ENCODE measurements at regions not wholly inside any gene's neighbourhood (a gene's known extent, or its start where the extent isn't known, plus 50 kb on each side); places are given as distances from the start of the nearest gene placed in this dataset.

GRCh38 chr1:90612033-90612432 is 105.1 kb downstream of the BARHL2 start:
- TF ChIP-seq CTCF (IDR thresholded peaks at IDR 0.05; ENCODE audit: insufficient read depth, low read length, poor library complexity, severe bottlenecking) (no peak), EZH2phosphoT487 (conservative IDR thresholded peaks at IDR 0.05; ENCODE audit: low read length) (no peak)
- H2AFZ ChIP-seq (ENCODE audit: low read depth, low read length, severe bottlenecking), result no peak overlapping the region
- no peaks in the 10 kb centered on the region for H3K9me3 ChIP-seq (ENCODE audit: insufficient read depth, low read length)

GRCh38 chr1:90607736-90608135 is 109.4 kb downstream of the BARHL2 start:
- no peak overlapping the region for H3K4me2 ChIP-seq (ENCODE audit: low read depth, low read length, poor library complexity, severe bottlenecking)
- H3K9me3 ChIP-seq (ENCODE audit: insufficient read depth, low read length), result no peaks in the 10 kb centered on the region
- no peak overlapping the region for H3K27ac ChIP-seq (ENCODE audit: low read depth, low read length)
- H3K4me3 ChIP-seq (ENCODE audit: insufficient read depth, low read length, poor library complexity, severe bottlenecking), result no peak overlapping the region
- no peaks in the 10 kb centered on the region for H3F3A ChIP-seq (ENCODE audit: insufficient read depth)
- H3K27me3 ChIP-seq (ENCODE audit: low read length), result no peaks in the 10 kb centered on the region
- H4K20me1 ChIP-seq (ENCODE audit: low read depth, low read length), result no peaks in the 10 kb centered on the region
- TF ChIP-seq CTCF (IDR thresholded peaks at IDR 0.05; ENCODE audit: insufficient read depth, low read length, poor library complexity, severe bottlenecking) (no peak), EZH2phosphoT487 (conservative IDR thresholded peaks at IDR 0.05; ENCODE audit: low read length) (no peak)
- no peaks in the 10 kb centered on the region for H3K79me2 ChIP-seq (ENCODE audit: insufficient read depth, low read length)
- H3K9me2 ChIP-seq (replicated peaks; ENCODE audit: insufficient read depth, low read length), result no peaks in the 10 kb centered on the region
- no peaks in the 10 kb centered on the region for H3K36me3 ChIP-seq (ENCODE audit: low read length)
- no peak overlapping the region for H3K9ac ChIP-seq (ENCODE audit: low read length)
- H2AFZ ChIP-seq (ENCODE audit: low read depth, low read length, severe bottlenecking), result no peak overlapping the region

More at GRCh38 chr1:90612033-90612432, 105.1 kb downstream of the BARHL2 start:
- H3K79me2 ChIP-seq (ENCODE audit: insufficient read depth, low read length), result no peaks in the 10 kb centered on the region
- H3F3A ChIP-seq (ENCODE audit: insufficient read depth), result no peaks in the 10 kb centered on the region
- no peaks in the 10 kb centered on the region for H3K27me3 ChIP-seq (ENCODE audit: low read length)
- H4K20me1 ChIP-seq (ENCODE audit: low read depth, low read length), result no peaks in the 10 kb centered on the region
- H3K4me2 ChIP-seq (ENCODE audit: low read depth, low read length, poor library complexity, severe bottlenecking), result no peak overlapping the region
- no peak overlapping the region for H3K4me3 ChIP-seq (ENCODE audit: insufficient read depth, low read length, poor library complexity, severe bottlenecking)
- no peak overlapping the region for H3K9ac ChIP-seq (ENCODE audit: low read length)
- no peak overlapping the region for H3K27ac ChIP-seq (ENCODE audit: low read depth, low read length)
- H3K36me3 ChIP-seq (ENCODE audit: low read length), result no peaks in the 10 kb centered on the region
- H3K9me2 ChIP-seq (replicated peaks; ENCODE audit: insufficient read depth, low read length), result no peaks in the 10 kb centered on the region

- TF ChIP-seq CTCF (IDR thresholded peaks at IDR 0.05; ENCODE audit: insufficient read depth, low read length, poor library complexity, severe bottlenecking), result no peak
- no peak for TF ChIP-seq EZH2phosphoT487 (conservative IDR thresholded peaks at IDR 0.05; ENCODE audit: low read length)
- Histone ChIP-seq H3K9ac (ENCODE audit: low read length) (no peak overlapping the region), H3K4me3 (ENCODE audit: insufficient read depth, low read length, poor library complexity, severe bottlenecking) (no peak overlapping the region), H3K79me2 (ENCODE audit: insufficient read depth, low read length) (no peaks in the 10 kb centered on the region), H4K20me1 (ENCODE audit: low read depth, low read length) (no peaks in the 10 kb centered on the region), H3F3A (ENCODE audit: insufficient read depth) (no peaks in the 10 kb centered on the region), H3K27ac (ENCODE audit: low read depth, low read length) (no peak overlapping the region), H3K36me3 (ENCODE audit: low read length) (no peaks in the 10 kb centered on the region), H3K4me2 (ENCODE audit: low read depth, low read length, poor library complexity, severe bottlenecking) (no peak overlapping the region), H3K27me3 (ENCODE audit: low read length) (no peaks in the 10 kb centered on the region), H2AFZ (ENCODE audit: low read depth, low read length, severe bottlenecking) (no peak overlapping the region), H3K9me2 (replicated peaks; ENCODE audit: insufficient read depth, low read length) (no peaks in the 10 kb centered on the region), H3K9me3 (ENCODE audit: insufficient read depth, low read length) (no peaks in the 10 kb centered on the region)
Observed at GRCh38 chr1:90605070-90605469, 112.0 kb downstream of the BARHL2 start.

Data from SU-DHL-6 (cell line).